HEK293 (cell line): ENCODE measurements at regions not wholly inside any gene's neighbourhood (a gene's known extent, or its start where the extent isn't known, plus 50 kb on each side); places are given as distances from the start of the nearest gene placed in this dataset.

Experiments used
- CTCF ChIA-PET: fragments of 350-600 bp; formaldehyde crosslinking; extraction: SDS; loops from one replicate; lab custom pipeline; 2021; ENCODE audit warnings: antibody characterized with exemption; lab: Yijun Ruan, JAX
- POLR2A ChIA-PET: fragments of 300-600 bp; formaldehyde crosslinking; extraction: SDS; loops from one replicate; lab custom pipeline; 2020; ENCODE audit warnings: antibody characterized with exemption, inconsistent platforms; lab: Yijun Ruan, JAX
- H3K27ac ChIP-seq: fragments of 200-500 bp; sonication (Bioruptor generic); 2 replicates; pipeline ENCODE4 v1.5.1; 2014; ENCODE audit warnings: low read depth, low read length, control low read depth, inconsistent platforms; ENCODE audit errors: extremely low read depth
- H3K36me3 ChIP-seq, 2 experiments: fragments of 200-500 bp in 1 of 2; sonication (Bioruptor generic) in 1 of 2; 1 replicate in 1 of 2; 2 replicates in 1 of 2; pipeline ENCODE4 v1.5.1; 2014 to 2017; ENCODE audit warnings: inconsistent platforms in 2 of 2, low read length in 2 of 2; ENCODE audit not compliant: control insufficient read depth in 2 of 2, insufficient read depth in 1 of 2
- H3K4me1 ChIP-seq: fragments of 200-500 bp; sonication (Bioruptor generic); 2 replicates; pipeline ENCODE4 v1.5.1; 2014; ENCODE audit warnings: mild to moderate bottlenecking, low read length, inconsistent platforms; ENCODE audit not compliant: control insufficient read depth, insufficient read depth
- H3K4me3 ChIP-seq: 2 replicates; pipeline ENCODE4 v1.5.1; 2011; ENCODE audit warnings: low read depth, mild to moderate bottlenecking, control low read depth, low read length, moderate library complexity
- H3K9me3 ChIP-seq: fragments of 200-500 bp; sonication (Bioruptor generic); 2 replicates; pipeline ENCODE4 v1.5.1; 2014; ENCODE audit warnings: low read depth, low read length, inconsistent platforms; ENCODE audit not compliant: control insufficient read depth, insufficient read depth
- GLIS2 ChIP-seq: fragments of 450-650 bp; formaldehyde crosslinking; IDR thresholded peaks from 2 replicates; pipeline ENCODE4 v1.5.1; 2016; ENCODE audit warnings: missing biosample characterization, missing genetic modification characterization
- IKZF3 ChIP-seq: fragments of 450-650 bp; IDR thresholded peaks from 2 replicates; pipeline ENCODE4 v1.5.0; 2018; ENCODE audit warnings: missing biosample characterization, mild to moderate bottlenecking, missing genetic modification characterization, moderate library complexity
- PBX3 ChIP-seq: sonication (generic); formaldehyde crosslinking; IDR thresholded peaks from 2 replicates; pipeline ENCODE4 v1.8.1; 2022; ENCODE audit warnings: mild to moderate bottlenecking, moderate library complexity, missing genetic modification reagents
- PRDM1 ChIP-seq: fragments of 450-650 bp; formaldehyde crosslinking; IDR thresholded peaks from 2 replicates; pipeline ENCODE4; 2016; ENCODE audit warnings: missing biosample characterization, missing genetic modification characterization
- TSHZ1 ChIP-seq: fragments of 450-650 bp; formaldehyde crosslinking; IDR thresholded peaks from 2 replicates; pipeline ENCODE4 v1.5.1; 2016; ENCODE audit warnings: missing biosample characterization, missing genetic modification characterization, borderline replicate concordance
- ZBTB26 ChIP-seq: fragments of 450-650 bp; formaldehyde crosslinking; optimal IDR thresholded peaks from 2 replicates; pipeline ENCODE3; 2016; ENCODE audit warnings: missing biosample characterization, mild to moderate bottlenecking, missing genetic modification characterization
- ZFP69B ChIP-seq: fragments of 450-650 bp; formaldehyde crosslinking; IDR thresholded peaks from 2 replicates; pipeline ENCODE4 v1.5.1; 2016; ENCODE audit warnings: missing biosample characterization, missing genetic modification characterization
- ZNF10 ChIP-seq: fragments of 450-650 bp; formaldehyde crosslinking; IDR thresholded peaks from 2 replicates; pipeline ENCODE4 v1.5.1; 2017; ENCODE audit warnings: missing biosample characterization, missing genetic modification characterization
- ZNF175 ChIP-seq: fragments of 450-650 bp; formaldehyde crosslinking; IDR thresholded peaks from 2 replicates; pipeline ENCODE4 v1.5.1; 2016; ENCODE audit warnings: missing biosample characterization, missing genetic modification characterization
- ZNF18 ChIP-seq: fragments of 450-650 bp; formaldehyde crosslinking; IDR thresholded peaks from 2 replicates; pipeline ENCODE4 v1.5.1; 2016; ENCODE audit warnings: missing biosample characterization, missing genetic modification characterization
- ZNF202 ChIP-seq: fragments of 450-650 bp; formaldehyde crosslinking; IDR thresholded peaks from 2 replicates; pipeline ENCODE4 v1.5.1; 2016; ENCODE audit warnings: missing biosample characterization, missing genetic modification characterization, borderline replicate concordance
- ZNF239 ChIP-seq: fragments of 450-650 bp; formaldehyde crosslinking; IDR thresholded peaks from 2 replicates; pipeline ENCODE4 v1.5.1; 2016; ENCODE audit warnings: missing biosample characterization, missing genetic modification characterization
- ZNF26 ChIP-seq: fragments of 450-650 bp; formaldehyde crosslinking; IDR thresholded peaks from 2 replicates; pipeline ENCODE4 v1.5.1; 2016; ENCODE audit warnings: missing biosample characterization, missing genetic modification characterization
- ZNF302 ChIP-seq: fragments of 450-650 bp; formaldehyde crosslinking; IDR thresholded peaks from 2 replicates; pipeline ENCODE4 v1.5.1; 2016; ENCODE audit warnings: missing biosample characterization, missing genetic modification characterization, low read depth
- ZNF311 ChIP-seq: fragments of 450-650 bp; formaldehyde crosslinking; IDR thresholded peaks from 2 replicates; pipeline ENCODE4 v1.5.1; 2017; ENCODE audit warnings: missing biosample characterization, missing genetic modification characterization, borderline replicate concordance
- ZNF416 ChIP-seq: fragments of 450-650 bp; formaldehyde crosslinking; IDR thresholded peaks from 2 replicates; pipeline ENCODE4 v1.5.1; 2016; ENCODE audit warnings: missing biosample characterization, missing genetic modification characterization
- ZNF513 ChIP-seq: fragments of 450-650 bp; IDR thresholded peaks from 2 replicates; pipeline ENCODE4 v1.5.1; 2018; ENCODE audit warnings: missing biosample characterization, missing genetic modification characterization
- ZNF560 ChIP-seq: fragments of 450-650 bp; formaldehyde crosslinking; IDR thresholded peaks from 2 replicates; pipeline ENCODE4 v1.5.1; 2017; ENCODE audit warnings: missing biosample characterization, missing genetic modification characterization, borderline replicate concordance
- ZNF571 ChIP-seq: fragments of 450-650 bp; formaldehyde crosslinking; IDR thresholded peaks from 2 replicates; pipeline ENCODE4 v1.5.0; 2017; ENCODE audit warnings: missing biosample characterization, missing genetic modification characterization
- ZNF660 ChIP-seq: fragments of 450-650 bp; IDR thresholded peaks from 2 replicates; pipeline ENCODE4 v1.5.1; 2018; ENCODE audit warnings: missing biosample characterization, mild to moderate bottlenecking, missing genetic modification characterization
- ZSCAN16 ChIP-seq: fragments of 450-650 bp; formaldehyde crosslinking; IDR thresholded peaks from 2 replicates; pipeline ENCODE4 v1.5.1; 2016; ENCODE audit warnings: missing biosample characterization, missing genetic modification characterization
- ZSCAN5A ChIP-seq: fragments of 450-650 bp; formaldehyde crosslinking; IDR thresholded peaks from 2 replicates; pipeline ENCODE4 v1.5.1; 2016; ENCODE audit warnings: missing biosample characterization, missing genetic modification characterization

GRCh38 chr3:144868506-144868905, 896.9 kb downstream of the DIPK2A start (continued):
- no peak for TF ChIP-seq ZNF302 (tag by site-specific recombination)

- no peak overlapping the region for H3K4me3 ChIP-seq
- no peaks in the 10 kb centered on the region for H3K9me3 ChIP-seq
- no peak overlapping the region for H3K27ac ChIP-seq
- ChIA-PET CTCF (interaction anchor here (0.7 kb wide), 1 partner anchor 67 kb away, joined by 3 read pairs; no protein-coding TSS in a partner anchor), POLR2A (no interaction called here)
- H3K36me3 ChIP-seq, result no peaks in the 10 kb centered on the region
- H3K4me1 ChIP-seq, result no peaks in the 10 kb centered on the region
- TF ChIP-seq ZNF18 (no peak), ZNF560 (tag by site-specific recombination) (no peak), PBX3 (no peak), ZNF660 (no peak), ZNF175 (tag by site-specific recombination) (no peak), PRDM1 (no peak), ZNF416 (tag by site-specific recombination) (no peak), TSHZ1 (tag by site-specific recombination) (no peak), IKZF3 (tag by site-specific recombination) (no peak), ZNF202 (tag by site-specific recombination) (no peak), ZSCAN5A (tag by site-specific recombination) (no peak)
Measured at GRCh38 chr3:144873066-144873465, 901.4 kb downstream of the DIPK2A start.

GRCh38 chr3:144875211-144875610, 903.6 kb downstream of the DIPK2A start:
- CTCF ChIA-PET, result no interaction called here
- Histone ChIP-seq H3K4me3 (no peak overlapping the region), H3K9me3 (no peaks in the 10 kb centered on the region), H3K4me1 (no peaks in the 10 kb centered on the region), H3K27ac (no peak overlapping the region), H3K36me3 (no peaks in the 10 kb centered on the region)
- POLR2A ChIA-PET, result no interaction called here
- TF ChIP-seq GLIS2 (tag by site-specific recombination), result no peak
- TF ChIP-seq ZNF239 (tag by site-specific recombination), result no peak
- TF ChIP-seq ZFP69B, result no peak
- no peak for TF ChIP-seq ZNF10 (tag by site-specific recombination)
- no peak for TF ChIP-seq ZNF311
- no peak for TF ChIP-seq ZSCAN16
- TF ChIP-seq ZNF571 (tag by site-specific recombination), result no peak
- TF ChIP-seq ZNF513 (tag by site-specific recombination), result no peak
- TF ChIP-seq ZNF202 (tag by site-specific recombination), result no peak
- no peak for TF ChIP-seq ZNF26 (tag by site-specific recombination)
- TF ChIP-seq ZBTB26 (tag by site-specific recombination), result no peak
